IMR-90 (cell line): ENCODE measurements at regions not wholly inside any gene's neighbourhood (a gene's known extent, or its start where the extent isn't known, plus 50 kb on each side); places are given as distances from the start of the nearest gene placed in this dataset.

Experiments
- ATAC-seq: fragments of 200-7000 bp; cut with Tn5 transposase; 2 replicates; pipeline ENCODE4 v1.9.1; 2020; ENCODE audit warnings: low read depth, mild to moderate bottlenecking, moderate library complexity
- BruUV-seq: library from RNA; stranded (reverse); fragments of 400-500 nt; replicated peaks from 2 replicates; lab custom pipeline; 2021; lab: Mats Ljungman, UMichigan
- CTCF ChIA-PET: fragments of 300-600 bp; formaldehyde crosslinking; extraction: SDS; loops from one replicate; lab custom pipeline; 2021; ENCODE audit warnings: antibody characterized with exemption; lab: Yijun Ruan, JAX
- POLR2A ChIA-PET: fragments of 300-600 bp; sonication (Branson Sonifier 250); formaldehyde crosslinking; loops from one replicate; lab custom pipeline; 2022; ENCODE audit warnings: antibody characterized with exemption; ENCODE audit not compliant: unreplicated experiment; lab: Charles Lee
- DNase-seq: peaks from one replicate; pipeline ENCODE4 v3.0.0; 2013
- H2AFZ ChIP-seq: replicated peaks from 2 replicates; pipeline ENCODE3; 2013; ENCODE audit warnings: low read length, mild to moderate bottlenecking; ENCODE audit not compliant: poor library complexity
- H2AK5ac ChIP-seq: 2 replicates; pipeline ENCODE4 v1.6.1; 2013; ENCODE audit warnings: low read depth, low read length, inconsistent platforms
- H2AK9ac ChIP-seq: replicated peaks from 2 replicates; pipeline ENCODE3; 2013; ENCODE audit warnings: mild to moderate bottlenecking, low read depth, low read length, moderate library complexity; ENCODE audit not compliant: poor library complexity
- H2BK120ac ChIP-seq: 2 replicates; pipeline ENCODE4 v1.6.1; 2013; ENCODE audit warnings: low read depth, low read length, inconsistent platforms
- H2BK15ac ChIP-seq: 3 replicates; pipeline ENCODE4 v1.6.1; 2013; ENCODE audit warnings: low read depth, low read length, inconsistent platforms
- H2BK20ac ChIP-seq: 2 replicates; pipeline ENCODE4 v1.6.1; 2013; ENCODE audit warnings: low read depth, mild to moderate bottlenecking, inconsistent platforms, low read length, moderate library complexity
- H2BK5ac ChIP-seq: 2 replicates; pipeline ENCODE4 v1.6.1; 2013; ENCODE audit warnings: mild to moderate bottlenecking, low read depth, low read length, inconsistent platforms; ENCODE audit not compliant: poor library complexity, severe bottlenecking
- H3K14ac ChIP-seq: replicated peaks from 2 replicates; pipeline ENCODE4 v1.6.1; 2013; ENCODE audit warnings: low read depth, low read length, inconsistent platforms
- H3K18ac ChIP-seq: 2 replicates; pipeline ENCODE4 v1.6.1; 2013; ENCODE audit warnings: low read depth, low read length, control low read depth
- H3K23ac ChIP-seq: 2 replicates; pipeline ENCODE4 v1.6.1; 2013; ENCODE audit warnings: low read depth, low read length, inconsistent platforms
- H3K27ac ChIP-seq: 2 replicates; pipeline ENCODE4 v1.5.1; 2013; ENCODE audit warnings: mild to moderate bottlenecking, control low read depth, low read length; ENCODE audit not compliant: insufficient read depth
- H3K27me3 ChIP-seq: 2 replicates; pipeline ENCODE4 v1.6.1; 2013; ENCODE audit warnings: low read length; ENCODE audit not compliant: control insufficient read depth, insufficient read depth
- H3K36me3 ChIP-seq: 2 replicates; pipeline ENCODE4 v1.6.1; 2013; ENCODE audit warnings: low read length, mixed read lengths; ENCODE audit not compliant: control insufficient read depth, insufficient read depth
- H3K4ac ChIP-seq: 2 replicates; pipeline ENCODE4 v1.6.1; 2013; ENCODE audit warnings: low read depth, low read length, inconsistent platforms
- H3K4me1 ChIP-seq: 2 replicates; pipeline ENCODE4 v1.6.1; 2013; ENCODE audit warnings: low read length, mixed read lengths; ENCODE audit not compliant: control insufficient read depth, insufficient read depth
- H3K4me2 ChIP-seq: 2 replicates; pipeline ENCODE4 v1.6.1; 2013; ENCODE audit warnings: low read depth, mild to moderate bottlenecking, control low read depth, low read length, moderate library complexity
- H3K4me3 ChIP-seq: 2 replicates; pipeline ENCODE4 v1.5.1; 2013; ENCODE audit warnings: low read depth, mild to moderate bottlenecking, control low read depth, low read length, moderate library complexity; ENCODE audit not compliant: insufficient read depth
- H3K56ac ChIP-seq: 2 replicates; pipeline ENCODE4 v1.6.1; 2013; ENCODE audit warnings: low read length, inconsistent platforms; ENCODE audit not compliant: insufficient read depth; ENCODE audit errors: extremely low read depth
- H3K79me1 ChIP-seq, 2 experiments: 2 replicates each; pipeline ENCODE4 v1.6.1; 2013; ENCODE audit warnings: low read length in 2 of 2, inconsistent platforms in 1 of 2, low read depth in 1 of 2
- H3K9ac ChIP-seq: 2 replicates; pipeline ENCODE4 v1.6.1; 2013; ENCODE audit warnings: low read depth, low read length, control low read depth
- H3K9me1 ChIP-seq: 2 replicates; pipeline ENCODE4 v1.6.1; 2013; ENCODE audit warnings: low read length, inconsistent platforms; ENCODE audit not compliant: insufficient read depth
- H3K9me3 ChIP-seq: 2 replicates; pipeline ENCODE4 v1.6.1; 2013; ENCODE audit warnings: low read length; ENCODE audit not compliant: control insufficient read depth, insufficient read depth
- H4K20me1 ChIP-seq: 2 replicates; pipeline ENCODE4 v1.6.1; 2013; ENCODE audit warnings: low read length, inconsistent platforms; ENCODE audit not compliant: insufficient read depth
- H4K5ac ChIP-seq: 2 replicates; pipeline ENCODE4 v1.6.1; 2013; ENCODE audit warnings: mild to moderate bottlenecking, low read depth, low read length, control low read depth
- H4K8ac ChIP-seq, 2 experiments: 2 replicates each; pipeline ENCODE4 v1.6.1; 2013; ENCODE audit warnings: low read depth in 2 of 2, low read length in 2 of 2, control low read depth in 1 of 2, inconsistent platforms in 1 of 2
- H4K91ac ChIP-seq: 2 replicates; pipeline ENCODE4 v1.6.1; 2013; ENCODE audit warnings: low read depth, low read length, inconsistent platforms; ENCODE audit not compliant: insufficient read depth
- CEBPB ChIP-seq: IDR thresholded peaks from 2 replicates; pipeline ENCODE4 v1.6.1; 2012; ENCODE audit warnings: low read depth, low read length, improper control_type of control experiment
- CHD1 ChIP-seq: IDR thresholded peaks from 2 replicates; pipeline ENCODE4 v1.6.1; 2012; ENCODE audit warnings: low read depth, low read length, improper control_type of control experiment
- ELK1 ChIP-seq: fragments of 150-350 bp; IDR thresholded peaks from 2 replicates; pipeline ENCODE4 v1.6.1; 2016; ENCODE audit warnings: low read depth, mild to moderate bottlenecking, low read length, moderate library complexity, borderline replicate concordance
- FOS ChIP-seq: fragments of 150-350 bp; IDR thresholded peaks from 2 replicates; pipeline ENCODE4 v1.6.1; 2016; ENCODE audit warnings: low read depth, low read length
- MAFK ChIP-seq: IDR thresholded peaks from 2 replicates; pipeline ENCODE4 v1.6.1; 2012; ENCODE audit warnings: low read depth, low read length, improper control_type of control experiment
- MAZ ChIP-seq: IDR thresholded peaks from 2 replicates; pipeline ENCODE4 v1.6.1; 2012; ENCODE audit warnings: low read depth, mild to moderate bottlenecking, low read length, improper control_type of control experiment, moderate library complexity, borderline replicate concordance
- MXI1 ChIP-seq: IDR thresholded peaks from 2 replicates; pipeline ENCODE4 v1.6.1; 2012; ENCODE audit warnings: low read depth, mild to moderate bottlenecking, low read length, moderate library complexity, borderline replicate concordance
- NFE2L2 ChIP-seq: fragments of 150-350 bp; IDR thresholded peaks from 2 replicates; pipeline ENCODE4 v1.6.1; 2016; ENCODE audit warnings: low read depth, mild to moderate bottlenecking, low read length
- POLR2A ChIP-seq: IDR thresholded peaks from 2 replicates; pipeline ENCODE4 v1.6.1; 2012; ENCODE audit warnings: mild to moderate bottlenecking, low read depth, low read length
- RAD21 ChIP-seq: IDR thresholded peaks from 2 replicates; pipeline ENCODE4 v1.6.1; 2012; ENCODE audit warnings: low read length, improper control_type of control experiment
- RCOR1 ChIP-seq: IDR thresholded peaks from 2 replicates; pipeline ENCODE4 v1.6.1; 2012; ENCODE audit warnings: mild to moderate bottlenecking, low read length, improper control_type of control experiment; ENCODE audit not compliant: insufficient replicate concordance
- RFX5 ChIP-seq: IDR thresholded peaks from 2 replicates; pipeline ENCODE4 v1.8.0; 2012; ENCODE audit warnings: low read depth, mild to moderate bottlenecking, low read length, moderate library complexity
- SMC3 ChIP-seq: fragments of 150-350 bp; IDR thresholded peaks from 2 replicates; pipeline ENCODE4 v1.6.1; 2016; ENCODE audit warnings: low read depth, mild to moderate bottlenecking, antibody characterized with exemption, low read length, moderate library complexity
- USF2 ChIP-seq: fragments of 150-350 bp; IDR thresholded peaks from 2 replicates; pipeline ENCODE4 v1.6.1; 2017; ENCODE audit warnings: mild to moderate bottlenecking, antibody characterized with exemption, low read length, low read depth
- WGBS, 2 experiments: methylation state at CpG; one replicate each; pipeline versions ENCODE4 v1.1.5 to v1.1.7; 2013; ENCODE audit warnings: missing lambda C conversion rate in 2 of 2; ENCODE audit not compliant: insufficient read length in 1 of 2; ENCODE audit errors: extremely low coverage in 2 of 2; 5-methylcytosine and 5-hydroxymethylcytosine counted together
- dilution Hi-C: fragments of 300-500 bp; cut with HindIII; formaldehyde crosslinking; loops from one replicate; pipeline ENCODE4 v1.14.3; 2018; ENCODE audit warnings: low sequenced_read_pairs; ENCODE audit not compliant: unreplicated experiment
- in situ Hi-C: fragments of 300-500 bp; cut with MboI; formaldehyde crosslinking; loops from 3 replicates; pipeline ENCODE4 v1.14.3; 2019; ENCODE audit warnings: low sequenced_read_pairs, inconsistent platforms, mixed read lengths
- intact Hi-C: fragments of 100-400 bp; cut with micrococcal nuclease; formaldehyde crosslinking; loops from 2 replicates; pipeline ENCODE4 v1.10.0; 2022
- TF ChIP-seq, protein P1 (sequence below): conservative IDR thresholded peaks from 2 replicates; pipeline ENCODE4 v1.5.1; 2012; ENCODE audit warnings: mild to moderate bottlenecking, low read depth, low read length, improper control_type of control experiment

GRCh38 chr15:85955501-85956391 is 123.9 kb upstream of the AGBL1 start:
- no TSS peak for BruUV-seq
- Histone ChIP-seq H2AK5ac (no peak overlapping the region), H3K27me3 (no peaks in the 10 kb centered on the region), H2BK15ac (no peak overlapping the region), H3K4me1 (no peaks in the 10 kb centered on the region), H2BK5ac (no peak overlapping the region), H4K91ac (no peak overlapping the region), H2BK120ac (no peak overlapping the region), H3K36me3 (no peaks in the 10 kb centered on the region), H3K23ac (no peak overlapping the region), H2BK20ac (no peak overlapping the region), H3K4me2 (no peak overlapping the region), H4K5ac (no peak overlapping the region), H3K4ac (no peak overlapping the region), H3K27ac (no peak overlapping the region), H2AK9ac (no peak overlapping the region), H3K79me1 (no peaks in the 10 kb centered on the region), H3K18ac (no peak overlapping the region), H2AFZ (no peak overlapping the region), H3K9ac (no peak overlapping the region), H4K8ac (no peak overlapping the region), H3K14ac (no peak overlapping the region), H3K56ac (no peak overlapping the region), H4K20me1 (no peaks in the 10 kb centered on the region), H3K9me3 (peaks cover 5% of the 10 kb centered on the region; the same call in 1 of the 2 replicates), H3K4me3 (no peak overlapping the region), H3K9me1 (no peaks in the 10 kb centered on the region)
- DNase-seq (no peak), ATAC-seq (no peak)
- dilution Hi-C loops (no loop called here), in situ Hi-C loops (no loop called here), intact Hi-C loops (no loop called here)
- POLR2A ChIA-PET, result no interaction called here
- CTCF ChIA-PET, result no interaction called here
- no CpG with 5 or more reads among the region's 3 CpGs for WGBS, 2 experiments
- TF ChIP-seq MXI1, result no peak
- TF ChIP-seq ELK1, result no peak
- TF ChIP-seq, protein P1, sequence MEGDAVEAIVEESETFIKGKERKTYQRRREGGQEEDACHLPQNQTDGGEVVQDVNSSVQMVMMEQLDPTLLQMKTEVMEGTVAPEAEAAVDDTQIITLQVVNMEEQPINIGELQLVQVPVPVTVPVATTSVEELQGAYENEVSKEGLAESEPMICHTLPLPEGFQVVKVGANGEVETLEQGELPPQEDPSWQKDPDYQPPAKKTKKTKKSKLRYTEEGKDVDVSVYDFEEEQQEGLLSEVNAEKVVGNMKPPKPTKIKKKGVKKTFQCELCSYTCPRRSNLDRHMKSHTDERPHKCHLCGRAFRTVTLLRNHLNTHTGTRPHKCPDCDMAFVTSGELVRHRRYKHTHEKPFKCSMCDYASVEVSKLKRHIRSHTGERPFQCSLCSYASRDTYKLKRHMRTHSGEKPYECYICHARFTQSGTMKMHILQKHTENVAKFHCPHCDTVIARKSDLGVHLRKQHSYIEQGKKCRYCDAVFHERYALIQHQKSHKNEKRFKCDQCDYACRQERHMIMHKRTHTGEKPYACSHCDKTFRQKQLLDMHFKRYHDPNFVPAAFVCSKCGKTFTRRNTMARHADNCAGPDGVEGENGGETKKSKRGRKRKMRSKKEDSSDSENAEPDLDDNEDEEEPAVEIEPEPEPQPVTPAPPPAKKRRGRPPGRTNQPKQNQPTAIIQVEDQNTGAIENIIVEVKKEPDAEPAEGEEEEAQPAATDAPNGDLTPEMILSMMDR, result no peak
- TF ChIP-seq MAZ, result no peak
- no peak for TF ChIP-seq RAD21
- no peak for TF ChIP-seq CHD1
- TF ChIP-seq RFX5, result no peak
- no peak for TF ChIP-seq MAFK
- TF ChIP-seq FOS, result no peak
- TF ChIP-seq SMC3, result no peak
- no peak for TF ChIP-seq NFE2L2
- no peak for TF ChIP-seq POLR2A
- no peak for TF ChIP-seq CEBPB
- TF ChIP-seq RCOR1, result no peak
- TF ChIP-seq USF2, result no peak
